GM12891 (cell line): ENCODE measurements at regions not wholly inside any gene's neighbourhood (a gene's known extent, or its start where the extent isn't known, plus 50 kb on each side); places are given as distances from the start of the nearest gene placed in this dataset.

Experiments
- POLR2A ChIP-seq: IDR thresholded peaks from 2 replicates; pipeline ENCODE4 v1.6.1; 2011; ENCODE audit warnings: low read depth, low read length, control low read depth
- POLR2AphosphoS5 ChIP-seq: IDR thresholded peaks from 2 replicates; pipeline ENCODE4 v1.6.1; 2011; ENCODE audit warnings: low read depth, low read length, control low read depth
- POU2F2 ChIP-seq: IDR thresholded peaks from 2 replicates; pipeline ENCODE4 v1.6.1; 2011; ENCODE audit warnings: low read depth, mild to moderate bottlenecking, control low read depth, low read length, moderate library complexity
- SPI1 ChIP-seq: IDR thresholded peaks from 2 replicates; pipeline ENCODE4 v1.6.1; 2011; ENCODE audit warnings: low read depth, low read length, control low read depth

DNA sequence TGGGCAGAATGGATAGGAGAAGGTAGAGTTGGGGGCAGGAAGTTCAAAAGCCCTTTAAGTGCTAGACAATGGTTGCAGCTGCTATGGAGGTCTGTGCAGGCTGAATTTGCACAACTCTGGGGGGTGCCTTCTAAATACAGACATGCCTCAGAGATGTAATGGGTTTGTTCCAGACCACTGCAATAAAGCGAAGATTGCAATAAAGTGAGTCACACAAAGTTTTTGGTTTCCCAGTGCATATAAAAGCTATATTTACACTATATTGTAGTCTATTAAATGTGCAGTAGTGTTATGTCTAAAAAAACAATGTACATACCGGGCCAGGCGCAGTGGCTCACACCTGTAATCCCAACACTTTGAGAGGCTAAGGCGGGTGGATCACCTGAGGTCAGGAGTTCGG, 60.5 kb upstream of the MYOCD start:
- TF ChIP-seq POU2F2: no peak
- no peak for TF ChIP-seq POLR2A
- TF ChIP-seq POLR2AphosphoS5: no peak
- no peak for TF ChIP-seq SPI1
